HG03442 (cell line): ENCODE measurements at regions not wholly inside any gene's neighbourhood (a gene's known extent, or its start where the extent isn't known, plus 50 kb on each side); places are given as distances from the start of the nearest gene placed in this dataset.
"Not testable (repeated sequence)": the region's sequence is repeated elsewhere in the genome, so short reads cannot be mapped to it uniquely, and the experiment has no call there.

Experiments
- ATAC-seq: cut with Tn5 transposase; IDR thresholded peaks from one replicate; pipeline ENCODE4 v1.9.1; 2021; ENCODE audit warnings: mild to moderate bottlenecking, moderate library complexity; ENCODE audit not compliant: unreplicated experiment

GRCh38 chr3:139113231-139113992 is 68.7 kb upstream of the PRR23C start:
- no peak for ATAC-seq

GRCh38 chr3:139113993-139114375 is 69.3 kb upstream of the PRR23C start:
- ATAC-seq, result no peak

- not testable (repeated sequence) for ATAC-seq
Observed at GRCh38 chr3:139116631-139117030, 71.9 kb upstream of the PRR23C start.

GRCh38 chr3:139117136-139117675 is 72.5 kb upstream of the PRR23C start:
- ATAC-seq, result no peak

- ATAC-seq, result no peak
Observed at GRCh38 chr3:139117883-139118760, 73.4 kb upstream of the PRR23C start.

GRCh38 chr3:139118835-139119234 is 74.1 kb upstream of the PRR23C start:
- ATAC-seq, result no peak

- no peak for ATAC-seq
Observed at GRCh38 chr3:139119331-139120025, 74.8 kb upstream of the PRR23C start.

- ATAC-seq, result no peak
Observed at GRCh38 chr3:139120086-139121056, 75.7 kb upstream of the PRR23C start.

GRCh38 chr3:139121513-139122220 is 77.0 kb upstream of the PRR23C start:
- no peak for ATAC-seq

- no peak for ATAC-seq
Observed at GRCh38 chr3:139122221-139122581, 77.5 kb upstream of the PRR23C start.

- ATAC-seq, result no peak
Observed at GRCh38 chr3:139122612-139123011, 77.9 kb upstream of the PRR23C start.

- ATAC-seq, result no peak
Observed at GRCh38 chr3:139123377-139124095, 78.8 kb upstream of the PRR23C start.

GRCh38 chr3:139124197-139124596 is 79.5 kb upstream of the PRR23C start:
- no peak for ATAC-seq

- no peak for ATAC-seq
Observed at GRCh38 chr3:139127101-139127500, 82.4 kb upstream of the PRR23C start.

GRCh38 chr3:139127629-139128028 is 82.9 kb upstream of the PRR23C start:
- ATAC-seq, result not testable (repeated sequence)

- ATAC-seq, result no peak
Observed at GRCh38 chr3:139128803-139129202, 84.1 kb upstream of the PRR23C start.

- no peak for ATAC-seq
Observed at GRCh38 chr3:139129892-139130291, 85.2 kb upstream of the PRR23C start.

- ATAC-seq, result no peak
Observed at GRCh38 chr3:139130390-139131140, 85.9 kb upstream of the PRR23C start.
